Limb (tissue), 2 donors: ENCODE measurements at regions not wholly inside any gene's neighbourhood (a gene's known extent, or its start where the extent isn't known, plus 50 kb on each side); places are given as distances from the start of the nearest gene placed in this dataset.

Source experiments
- DNase-seq, 2 donors: peaks; one replicate each; pipeline ENCODE4 v3.0.0-alpha.2; 2016; ENCODE audit errors: extremely low spot score in 2 of 2

DNA sequence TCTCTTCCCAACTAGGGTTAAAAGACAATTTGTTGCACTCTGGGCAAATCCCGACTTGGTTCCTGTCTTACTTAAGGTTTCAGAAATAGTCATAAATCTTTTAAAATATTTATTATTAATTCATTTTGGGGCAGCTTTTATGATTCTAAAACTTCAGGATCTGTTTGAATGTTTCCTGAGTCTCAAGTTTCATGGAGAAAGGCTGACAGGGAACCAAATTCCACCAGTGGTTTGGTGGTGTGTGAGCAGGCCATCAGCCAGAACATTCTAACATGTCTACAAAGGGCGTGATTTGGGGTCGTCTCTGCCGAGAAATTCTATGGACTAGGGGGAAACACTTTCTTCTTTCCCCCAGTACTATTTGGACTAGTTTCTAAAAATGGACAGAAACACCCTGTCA is 366.4 kb downstream of the ZNF521 start:
- DNase-seq, result peak in 1 of 2 donors; percentile 58

DNA sequence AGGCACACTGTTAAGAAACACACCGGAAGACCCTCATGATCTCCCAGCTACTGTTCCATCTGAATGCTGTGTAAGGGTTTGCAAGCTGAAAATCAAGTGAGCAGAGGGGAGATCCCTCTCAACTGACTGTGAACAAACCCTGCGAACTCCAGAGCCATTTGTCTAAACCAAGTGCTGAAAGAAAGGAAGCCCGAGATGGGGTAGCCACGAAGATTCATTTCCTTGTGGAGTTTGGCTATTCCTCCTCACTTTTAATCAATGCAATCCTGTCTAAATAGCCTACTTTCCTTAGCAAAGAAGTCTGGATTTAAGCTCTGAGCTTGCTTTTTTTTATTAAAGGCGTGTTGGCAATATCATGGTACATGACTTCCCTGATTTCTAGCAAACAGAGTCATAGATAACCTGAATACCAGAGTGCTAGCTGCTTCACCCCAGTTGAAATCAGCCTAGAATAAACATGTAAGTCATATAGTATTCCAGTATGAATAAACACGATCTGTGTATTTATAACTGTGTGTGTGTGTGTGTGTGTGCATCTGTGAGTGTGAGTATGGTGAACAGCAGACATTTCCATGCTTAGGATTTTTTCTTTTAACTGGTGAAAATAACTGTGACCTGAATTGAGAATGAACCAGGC is 365.2 kb downstream of the ZNF521 start:
- peak in 1 of 2 donors; percentile 29 for DNase-seq

DNA sequence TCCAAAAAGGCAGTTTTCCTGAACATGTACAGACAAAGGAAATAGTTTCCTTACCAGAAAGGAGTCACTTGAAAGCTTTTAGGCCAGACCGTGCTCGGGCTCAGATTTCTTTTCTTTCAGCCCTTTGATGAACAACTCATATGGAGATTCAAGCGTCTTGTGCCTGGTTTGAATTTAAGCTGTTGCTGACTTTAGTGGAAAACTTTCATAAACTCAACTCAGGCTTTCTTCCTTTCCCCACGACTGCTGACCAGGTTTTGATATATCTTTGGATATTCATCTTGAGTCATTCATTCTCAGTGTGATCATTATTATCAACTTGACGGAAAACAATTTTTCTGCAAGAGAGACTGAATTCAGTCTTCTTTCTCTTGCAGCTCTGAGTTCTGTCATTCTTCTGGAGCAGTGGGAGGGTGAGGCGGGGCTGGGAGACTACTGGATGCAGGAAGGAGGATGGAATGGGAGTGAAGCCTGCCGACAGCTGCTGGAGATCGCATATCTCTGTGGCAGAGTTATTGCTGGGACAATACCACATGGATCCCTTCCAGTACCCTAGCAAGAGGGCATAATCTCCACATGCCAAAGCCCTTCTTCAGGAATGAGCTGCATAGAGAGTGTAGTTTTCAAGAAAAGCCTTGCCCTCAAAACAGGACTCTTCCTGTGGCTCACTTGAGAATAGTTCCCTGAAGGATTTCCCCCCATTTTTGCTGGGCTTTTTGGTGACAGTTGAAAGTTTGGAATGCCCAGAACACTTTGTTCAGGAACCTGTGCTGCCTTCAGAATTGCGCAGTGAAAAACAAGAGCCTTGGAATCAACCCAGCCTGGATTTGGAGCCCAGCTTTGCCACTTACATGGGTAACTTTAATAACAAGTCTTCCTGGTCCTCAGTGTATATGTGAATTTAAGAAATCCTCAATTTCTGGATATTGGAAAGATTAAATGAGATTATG is 364.4 kb downstream of the ZNF521 start:
- DNase-seq, result peak; percentile 64 to 85

DNA sequence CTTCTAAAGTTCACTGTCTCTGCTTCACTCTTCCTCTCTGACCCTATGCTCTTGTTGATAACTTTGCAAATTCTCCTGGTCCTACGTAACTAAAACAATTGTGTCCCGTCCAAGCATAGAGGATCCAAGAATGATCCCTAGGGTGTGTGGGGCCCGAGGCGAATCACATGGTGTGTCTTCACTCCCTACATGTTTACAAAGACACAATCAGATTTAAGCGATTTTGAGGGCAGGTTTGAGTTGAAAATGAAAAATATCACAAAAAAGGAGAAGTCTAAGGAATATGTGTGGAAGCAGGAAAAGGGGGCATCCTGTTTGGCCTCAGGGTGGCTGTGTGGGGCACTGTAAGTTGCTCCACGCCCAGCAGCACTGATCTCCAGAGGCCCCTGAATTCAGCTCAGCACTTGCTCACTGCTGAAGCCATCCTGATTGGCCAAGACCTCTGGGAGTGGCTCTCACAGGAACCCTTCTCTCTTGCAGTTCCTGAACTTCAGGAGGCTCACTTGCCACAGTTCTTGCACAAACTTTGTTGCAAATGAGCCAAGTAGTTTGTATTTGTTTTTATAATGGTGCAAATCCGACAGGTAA is 363.6 kb downstream of the ZNF521 start:
- no peak for DNase-seq

DNA sequence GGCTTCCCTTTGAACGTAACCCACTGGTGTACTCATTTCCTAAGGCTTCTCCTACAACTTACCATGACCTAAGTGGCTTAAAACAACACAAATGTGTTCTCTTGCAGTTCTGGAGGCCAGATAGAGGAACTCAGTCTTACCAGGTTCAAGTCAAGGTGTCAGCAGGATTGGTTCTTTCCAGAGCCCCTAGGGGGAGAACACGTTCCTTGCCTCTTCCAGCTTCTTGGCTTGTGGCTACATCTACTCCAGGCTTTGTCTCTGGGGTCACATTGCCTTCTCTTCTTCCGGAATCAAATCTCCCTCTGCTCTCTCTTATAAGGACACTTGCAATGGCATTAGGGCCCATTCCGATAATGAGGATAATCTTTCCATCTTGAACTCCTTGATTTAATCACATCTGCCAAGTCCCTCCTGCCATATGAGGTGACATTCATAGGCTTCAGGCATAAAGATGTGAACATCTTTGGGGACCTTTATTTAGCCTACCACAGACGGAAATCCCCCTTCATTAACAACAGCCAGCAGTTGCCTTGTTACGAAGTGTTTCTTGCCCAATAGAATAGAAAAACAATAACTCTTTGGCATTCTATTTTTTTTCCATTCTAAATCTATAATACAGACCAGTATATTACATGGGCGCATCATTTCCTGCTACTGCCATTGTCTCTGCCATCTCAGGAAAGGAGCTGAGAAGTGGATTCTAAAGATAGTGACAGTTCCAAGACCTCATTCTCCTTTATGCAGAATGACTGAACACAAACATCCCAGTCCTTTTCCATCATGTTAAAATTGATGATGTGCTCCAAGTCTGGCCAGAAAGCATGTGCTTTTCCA is 362.0 kb downstream of the ZNF521 start:
- no peak for DNase-seq

DNA sequence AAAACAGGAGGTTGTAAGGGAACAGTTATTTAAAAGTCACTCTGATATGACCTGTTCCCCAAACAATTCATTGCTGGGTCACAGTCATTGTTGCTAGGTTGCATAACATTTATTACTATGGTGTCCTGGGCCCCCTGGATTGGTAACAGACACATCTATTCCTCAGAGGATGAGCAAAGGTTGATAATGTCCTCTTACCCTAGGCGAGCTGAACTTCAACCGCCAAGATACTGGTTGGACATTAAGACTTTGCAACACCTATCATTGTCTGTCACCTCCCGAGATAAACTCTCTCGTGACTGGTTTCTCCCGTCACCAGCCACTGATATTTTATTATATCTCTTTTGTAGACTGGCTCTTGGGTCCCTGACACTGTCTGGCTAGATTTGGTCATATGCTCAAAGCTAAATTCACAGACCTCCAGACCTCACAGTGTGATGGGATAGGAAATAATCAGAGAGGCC is 361.3 kb downstream of the ZNF521 start:
- no peak for DNase-seq

DNA sequence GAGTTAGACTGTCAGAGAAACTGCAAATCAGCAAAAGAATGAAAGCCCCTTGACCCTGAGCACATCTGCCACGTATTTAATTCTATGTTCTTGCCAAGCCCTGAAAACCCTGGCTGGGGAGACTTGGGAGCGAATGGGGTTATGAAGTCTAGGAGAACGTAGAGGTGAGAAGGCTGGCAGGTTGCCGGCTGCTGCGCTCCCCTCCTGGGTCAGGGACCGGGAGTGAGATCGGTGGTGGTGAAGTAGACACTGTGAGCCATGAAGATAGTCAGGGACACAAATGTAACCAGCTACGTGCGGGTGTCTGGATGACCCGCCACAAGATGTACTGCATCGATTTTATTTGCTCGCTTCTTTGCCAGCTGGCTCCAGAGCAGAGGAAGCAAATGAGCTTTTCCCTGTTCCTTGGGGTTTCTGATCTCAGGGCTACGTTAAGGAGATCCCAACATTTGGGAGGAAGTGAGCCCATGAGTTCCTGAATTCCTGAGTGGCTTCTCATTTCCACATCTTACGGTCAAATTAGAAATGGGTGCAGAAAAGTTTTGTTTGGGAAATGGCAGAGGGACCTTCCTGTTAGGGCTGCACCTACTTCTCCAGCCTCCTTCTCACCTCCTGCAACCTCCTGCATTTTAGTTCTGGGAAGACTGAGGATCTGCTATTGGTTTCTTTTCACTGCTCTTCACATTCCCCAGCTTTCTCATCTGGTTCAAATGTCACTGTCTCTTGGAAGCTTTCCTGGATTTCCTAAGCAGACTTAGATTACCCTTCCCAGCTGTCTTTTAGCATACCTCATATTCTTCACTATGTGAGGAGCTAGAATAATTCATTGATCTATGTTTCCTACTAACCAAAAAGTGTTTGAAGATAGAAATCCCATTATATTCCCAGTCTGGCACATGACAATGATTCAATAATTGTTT is 360.6 kb downstream of the ZNF521 start:
- no peak for DNase-seq

DNA sequence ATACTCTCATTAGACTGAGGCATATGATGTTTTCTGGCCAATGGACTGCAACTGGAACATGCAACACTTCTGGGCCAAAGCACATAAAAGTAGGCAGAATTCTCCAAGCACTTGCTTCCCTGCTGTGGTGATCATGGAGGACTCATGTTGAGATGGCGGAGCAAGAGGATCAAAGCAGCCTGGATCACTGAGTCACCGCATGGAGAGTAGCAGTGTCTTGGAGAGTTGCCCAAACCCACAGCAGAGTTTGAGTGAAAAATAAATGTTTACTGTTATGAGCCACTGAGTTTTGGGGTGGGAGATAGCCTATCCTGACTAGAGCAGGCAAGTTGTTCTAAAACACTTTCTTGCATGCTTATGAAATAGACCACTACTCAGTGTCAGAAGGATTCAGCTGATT is 359.5 kb downstream of the ZNF521 start:
- no peak for DNase-seq

DNA sequence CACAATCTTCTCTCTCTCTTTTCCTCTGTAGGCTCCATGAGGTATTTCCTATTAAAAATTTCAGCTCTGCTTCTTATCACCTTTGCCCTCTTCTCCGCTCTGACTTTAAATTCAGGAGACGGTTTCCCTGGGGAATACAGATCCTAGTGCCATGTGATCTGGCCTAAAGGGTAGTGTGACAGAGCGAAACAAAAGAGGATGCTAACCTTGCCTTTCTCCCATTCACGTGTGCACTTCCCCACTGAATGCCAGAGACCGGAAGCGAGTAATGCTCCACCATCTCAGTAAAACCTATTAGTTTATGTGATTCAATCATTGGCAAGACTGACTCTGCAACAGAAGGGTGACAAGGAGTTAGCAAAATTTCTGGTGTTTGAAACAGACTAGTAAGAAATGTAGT is 358.3 kb downstream of the ZNF521 start:
- DNase-seq, result no peak

DNA sequence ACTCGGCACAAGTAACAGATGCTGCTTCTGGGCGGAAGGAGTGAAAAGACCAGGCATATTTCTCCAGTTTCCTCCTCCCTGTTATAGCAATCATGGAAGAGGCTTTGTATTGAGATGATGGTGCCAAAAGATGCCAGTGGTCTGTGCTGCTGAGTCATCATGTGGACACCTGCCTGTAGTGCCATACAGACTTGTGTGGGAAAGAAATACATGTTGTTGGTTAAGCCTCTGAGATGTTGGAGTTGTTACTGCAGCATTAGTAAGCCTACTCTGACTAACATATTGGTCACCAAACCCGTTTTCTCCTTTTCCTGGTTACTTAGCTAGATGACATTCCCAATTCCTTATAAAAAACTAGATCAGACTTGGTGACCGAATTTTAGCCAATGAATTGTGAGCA is 356.9 kb downstream of the ZNF521 start:
- no peak for DNase-seq

DNA sequence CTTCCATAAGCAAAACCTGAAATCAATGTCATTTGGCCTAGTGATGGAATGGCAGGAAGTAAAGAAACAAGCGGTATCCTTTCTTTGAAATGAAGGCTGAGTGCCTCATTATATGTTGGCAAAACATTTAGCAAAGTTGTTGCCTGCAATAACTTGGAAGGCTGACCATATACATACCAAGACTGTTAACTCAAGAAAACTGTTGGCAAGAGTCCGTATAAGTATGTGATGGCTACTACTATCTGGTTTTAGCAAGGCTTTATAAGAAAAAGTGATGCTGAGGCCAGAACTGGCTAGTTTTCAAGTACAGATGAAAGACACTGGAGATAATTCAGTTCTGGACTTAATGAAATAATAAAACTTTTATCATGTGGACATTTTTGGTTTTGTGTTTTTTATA is 356.2 kb downstream of the ZNF521 start:
- no peak for DNase-seq

DNA sequence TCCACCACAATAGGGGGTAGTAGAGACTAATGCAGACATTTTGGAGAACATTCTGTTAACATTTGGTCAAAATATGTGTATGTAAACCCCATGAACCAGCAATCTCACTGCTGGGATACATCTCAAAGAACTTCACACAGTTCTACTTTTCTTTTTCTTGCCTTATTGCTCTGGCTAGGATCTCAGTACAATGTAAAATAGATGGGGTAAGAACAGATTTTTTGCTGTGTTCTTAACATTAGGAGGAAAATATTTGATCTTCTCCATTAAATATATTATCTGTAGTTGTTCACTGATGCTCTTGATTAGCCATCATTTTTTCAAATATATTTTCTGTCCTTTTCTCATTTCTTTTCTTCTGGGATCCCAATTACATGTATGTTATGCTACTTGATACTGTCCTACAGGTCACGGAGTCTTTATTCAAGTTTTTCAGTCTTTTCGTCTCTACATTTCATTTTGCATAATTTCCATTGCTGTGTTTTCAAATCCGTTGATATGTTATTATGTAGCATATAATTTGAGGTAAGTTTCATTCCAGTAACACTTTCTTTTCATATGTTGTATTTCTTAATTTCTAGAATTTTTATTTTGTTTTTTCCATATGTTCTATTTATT is 352.2 kb downstream of the ZNF521 start:
- no peak for DNase-seq

DNA sequence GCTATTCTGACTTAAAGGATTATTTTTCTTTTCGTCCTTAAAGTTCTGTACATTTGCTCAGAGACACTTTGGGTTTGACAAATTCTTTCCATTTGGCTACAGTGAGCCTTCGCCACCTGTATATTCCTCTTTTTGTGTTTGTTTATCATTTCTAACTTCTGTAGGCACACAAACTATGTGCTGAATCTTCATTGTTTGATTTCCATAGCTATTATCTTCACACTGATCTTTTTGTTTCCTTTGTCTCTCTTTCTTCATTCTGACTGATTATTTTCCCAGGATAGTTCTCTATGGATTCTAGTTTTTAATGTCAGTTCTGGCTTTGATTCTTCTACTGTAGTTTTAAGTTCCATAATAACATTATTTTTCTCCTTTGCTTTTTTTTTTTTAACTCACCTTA is 350.2 kb downstream of the ZNF521 start:
- DNase-seq, result no peak

DNA sequence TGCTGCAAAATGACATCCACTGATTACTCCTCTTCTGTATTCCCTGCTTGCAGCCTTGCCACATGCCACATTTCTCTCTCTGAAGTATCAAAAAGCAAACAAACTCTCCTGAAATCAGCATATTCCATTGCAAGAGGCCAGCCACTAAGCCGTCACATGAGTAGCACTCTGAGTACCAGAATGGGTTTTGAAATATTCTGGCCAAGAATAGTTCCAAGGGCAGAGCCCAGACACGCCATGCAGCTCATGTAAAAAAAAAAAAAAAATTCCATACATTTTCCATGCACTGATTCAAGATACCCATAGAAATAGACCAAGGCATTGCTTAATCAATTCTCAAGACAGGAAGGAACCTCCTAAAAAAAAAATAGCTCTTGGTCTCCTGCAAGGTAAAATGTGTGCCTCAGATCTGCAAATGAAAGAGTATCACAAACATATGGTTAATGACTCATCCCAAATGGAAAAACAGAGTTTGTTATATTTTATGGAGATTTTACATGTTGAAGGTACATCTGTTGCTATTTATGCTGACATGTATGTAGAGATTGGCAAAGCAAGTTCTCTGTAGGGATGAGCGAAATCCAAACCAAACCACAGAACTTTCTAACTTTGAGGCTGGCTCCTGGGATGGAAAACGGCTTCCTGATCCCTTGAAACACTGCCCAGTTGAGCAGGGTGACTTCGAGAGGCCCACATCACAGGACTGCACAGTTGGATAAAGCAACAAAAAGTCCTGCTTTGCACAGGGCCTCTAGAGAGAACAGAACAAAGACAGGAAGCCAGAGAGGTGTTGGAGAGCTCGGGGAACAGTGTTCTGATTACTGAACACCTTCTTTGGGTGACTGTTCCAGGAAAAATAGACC is 346.2 kb downstream of the ZNF521 start:
- DNase-seq, result peak in 1 of 2 donors; percentile 80

DNA sequence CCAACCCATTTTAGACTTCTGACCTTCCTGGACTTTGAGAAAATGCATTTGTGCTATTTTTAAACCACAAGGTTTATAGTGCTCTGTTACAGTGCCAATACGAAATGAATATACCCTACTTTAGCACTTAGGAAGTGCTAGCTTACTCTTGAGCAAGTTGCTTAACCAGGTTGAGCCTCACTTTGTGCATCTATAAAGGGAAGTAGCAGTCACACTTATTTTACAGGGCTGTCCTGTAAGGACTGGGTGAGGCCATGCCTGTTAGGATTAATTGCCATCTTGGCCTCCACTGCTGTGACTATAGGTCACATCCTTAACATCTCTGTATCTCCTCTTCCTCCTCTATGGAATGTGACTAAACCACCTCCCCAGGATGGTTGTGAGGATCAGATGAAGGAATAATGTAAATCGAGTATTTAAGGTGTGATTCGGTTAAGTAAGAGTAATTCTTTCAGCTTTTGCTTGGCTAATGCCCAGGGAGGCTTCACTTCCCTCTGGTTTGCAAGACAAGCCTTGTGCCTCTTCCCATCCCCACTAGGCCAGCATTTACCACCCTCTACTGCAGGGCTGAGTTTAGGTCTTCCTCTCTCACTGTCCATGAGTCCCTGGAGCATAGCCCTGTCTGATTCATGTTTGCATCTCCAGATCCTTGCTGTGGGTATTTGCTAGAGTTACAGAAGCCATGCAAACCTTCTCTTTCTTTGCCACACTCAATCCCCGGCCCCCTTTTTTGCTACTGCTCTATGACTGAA is 341.2 kb downstream of the ZNF521 start:
- no peak for DNase-seq
